Upper lobe of left lung (tissue), 4 donors: ENCODE measurements at regions not wholly inside any gene's neighbourhood (a gene's known extent, or its start where the extent isn't known, plus 50 kb on each side); places are given as distances from the start of the nearest gene placed in this dataset.
"Not testable (repeated sequence)": the region's sequence is repeated elsewhere in the genome, so short reads cannot be mapped to it uniquely, and the experiment has no call there.

Experiments
- POLR2A ChIP-seq, 4 donors: fragments of 450-650 bp; IDR thresholded peaks; one replicate each; pipeline ENCODE4 v1.5.1; 2016 to 2017; ENCODE audit warnings: antibody characterized with exemption in 4 of 4, mild to moderate bottlenecking in 2 of 4
- TF ChIP-seq, protein P1 (sequence below), 6 experiments: fragments of 450-650 bp in 4 of 6; fragments of 200-600 bp in 2 of 6; sonication (generic) in 2 of 6; IDR thresholded peaks; one replicate each; pipeline ENCODE4 v1.5.1; 2016 to 2019; ENCODE audit warnings: antibody characterized with exemption in 6 of 6

GRCh38 chr7:6962871-6963270 is 136.8 kb upstream of the CCZ1B start:
- not testable (repeated sequence) for TF ChIP-seq POLR2A (IDR thresholded peaks at IDR 0.05)
- TF ChIP-seq, protein P1, sequence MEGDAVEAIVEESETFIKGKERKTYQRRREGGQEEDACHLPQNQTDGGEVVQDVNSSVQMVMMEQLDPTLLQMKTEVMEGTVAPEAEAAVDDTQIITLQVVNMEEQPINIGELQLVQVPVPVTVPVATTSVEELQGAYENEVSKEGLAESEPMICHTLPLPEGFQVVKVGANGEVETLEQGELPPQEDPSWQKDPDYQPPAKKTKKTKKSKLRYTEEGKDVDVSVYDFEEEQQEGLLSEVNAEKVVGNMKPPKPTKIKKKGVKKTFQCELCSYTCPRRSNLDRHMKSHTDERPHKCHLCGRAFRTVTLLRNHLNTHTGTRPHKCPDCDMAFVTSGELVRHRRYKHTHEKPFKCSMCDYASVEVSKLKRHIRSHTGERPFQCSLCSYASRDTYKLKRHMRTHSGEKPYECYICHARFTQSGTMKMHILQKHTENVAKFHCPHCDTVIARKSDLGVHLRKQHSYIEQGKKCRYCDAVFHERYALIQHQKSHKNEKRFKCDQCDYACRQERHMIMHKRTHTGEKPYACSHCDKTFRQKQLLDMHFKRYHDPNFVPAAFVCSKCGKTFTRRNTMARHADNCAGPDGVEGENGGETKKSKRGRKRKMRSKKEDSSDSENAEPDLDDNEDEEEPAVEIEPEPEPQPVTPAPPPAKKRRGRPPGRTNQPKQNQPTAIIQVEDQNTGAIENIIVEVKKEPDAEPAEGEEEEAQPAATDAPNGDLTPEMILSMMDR (IDR thresholded peaks at IDR 0.05): not testable (repeated sequence)
